ENCODE measurements at regions not wholly inside any gene's neighbourhood (a gene's known extent, or its start where the extent isn't known, plus 50 kb on each side); places are given as distances from the start of the nearest gene placed in this dataset.

GRCh38 chr2:207252416-207252815 is 86.7 kb upstream of the KLF7 start:
- H3K27ac ChIP-seq (ENCODE audit: low read depth, low read length), result no peak overlapping the region
- no peak overlapping the region for H3K4me2 ChIP-seq (ENCODE audit: low read depth, low read length, poor library complexity, severe bottlenecking)
- no peaks in the 10 kb centered on the region for H3K9me2 ChIP-seq (replicated peaks; ENCODE audit: insufficient read depth, low read length)
- no peak overlapping the region for H3K9ac ChIP-seq (ENCODE audit: low read length)
- no peak overlapping the region for H3K4me3 ChIP-seq (ENCODE audit: insufficient read depth, low read length, poor library complexity, severe bottlenecking)
- no peak overlapping the region for H2AFZ ChIP-seq (ENCODE audit: low read depth, low read length, severe bottlenecking)
- no peaks in the 10 kb centered on the region for H3K27me3 ChIP-seq (ENCODE audit: low read length)
- TF ChIP-seq CTCF (IDR thresholded peaks at IDR 0.05; ENCODE audit: insufficient read depth, low read length, poor library complexity, severe bottlenecking), result no peak
- TF ChIP-seq EZH2phosphoT487 (conservative IDR thresholded peaks at IDR 0.05; ENCODE audit: low read length), result no peak
- no peaks in the 10 kb centered on the region for H3K9me3 ChIP-seq (ENCODE audit: insufficient read depth, low read length)
- H3K36me3 ChIP-seq (ENCODE audit: low read length), result no peaks in the 10 kb centered on the region
- no peaks in the 10 kb centered on the region for H3K79me2 ChIP-seq (ENCODE audit: insufficient read depth, low read length)
- H4K20me1 ChIP-seq (ENCODE audit: low read depth, low read length), result no peaks in the 10 kb centered on the region
- H3F3A ChIP-seq (ENCODE audit: insufficient read depth), result no peaks in the 10 kb centered on the region

DNA sequence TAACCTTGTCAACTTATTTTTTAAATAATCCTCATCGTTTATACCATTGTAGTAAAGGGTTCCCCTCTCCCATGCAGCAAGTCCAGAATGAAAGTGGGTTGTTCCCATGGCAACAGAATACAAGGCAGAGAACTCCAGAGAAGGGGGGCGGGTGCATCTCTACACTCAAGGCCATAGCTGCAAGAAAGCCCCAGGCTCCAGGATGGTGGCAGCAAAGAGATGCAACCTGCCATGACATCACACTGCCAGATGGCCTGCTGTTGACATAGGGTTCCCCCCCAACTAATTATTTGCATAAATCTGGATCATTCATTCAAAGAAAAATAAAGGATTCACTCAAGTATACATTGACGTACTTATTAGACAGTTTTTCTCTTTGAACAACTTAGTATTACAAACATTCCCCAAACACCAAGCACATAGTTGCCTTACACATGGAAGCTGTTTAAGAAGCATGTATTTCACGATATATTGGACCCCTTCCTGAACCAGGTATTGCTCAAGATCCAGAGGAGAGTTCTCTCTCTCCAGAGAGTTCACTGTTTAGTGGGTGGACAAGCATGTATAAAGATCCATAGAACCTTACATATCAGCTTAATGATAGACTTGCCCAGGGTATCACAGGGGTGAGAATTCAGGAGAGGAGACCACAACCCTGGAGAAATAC is 87.4 kb upstream of the KLF7 start:
- Histone ChIP-seq H3F3A (ENCODE audit: insufficient read depth) (no peaks in the 10 kb centered on the region), H3K79me2 (ENCODE audit: insufficient read depth, low read length) (no peaks in the 10 kb centered on the region), H3K27me3 (ENCODE audit: low read length) (no peaks in the 10 kb centered on the region), H3K4me2 (ENCODE audit: low read depth, low read length, poor library complexity, severe bottlenecking) (no peak overlapping the region), H3K4me3 (ENCODE audit: insufficient read depth, low read length, poor library complexity, severe bottlenecking) (no peak overlapping the region), H3K9ac (ENCODE audit: low read length) (no peak overlapping the region), H2AFZ (ENCODE audit: low read depth, low read length, severe bottlenecking) (no peak overlapping the region), H3K27ac (ENCODE audit: low read depth, low read length) (no peak overlapping the region), H3K9me2 (replicated peaks; ENCODE audit: insufficient read depth, low read length) (no peaks in the 10 kb centered on the region), H3K9me3 (ENCODE audit: insufficient read depth, low read length) (no peaks in the 10 kb centered on the region), H3K36me3 (ENCODE audit: low read length) (no peaks in the 10 kb centered on the region), H4K20me1 (ENCODE audit: low read depth, low read length) (no peaks in the 10 kb centered on the region)
- TF ChIP-seq EZH2phosphoT487 (conservative IDR thresholded peaks at IDR 0.05; ENCODE audit: low read length) (no peak), CTCF (IDR thresholded peaks at IDR 0.05; ENCODE audit: insufficient read depth, low read length, poor library complexity, severe bottlenecking) (no peak)

GRCh38 chr2:207253666-207254345 is 88.1 kb upstream of the KLF7 start:
- Histone ChIP-seq H3K27me3 (ENCODE audit: low read length) (no peaks in the 10 kb centered on the region), H3K36me3 (ENCODE audit: low read length) (no peaks in the 10 kb centered on the region), H3K9ac (ENCODE audit: low read length) (no peak overlapping the region), H3K9me2 (replicated peaks; ENCODE audit: insufficient read depth, low read length) (no peaks in the 10 kb centered on the region), H3K4me3 (ENCODE audit: insufficient read depth, low read length, poor library complexity, severe bottlenecking) (no peak overlapping the region), H2AFZ (ENCODE audit: low read depth, low read length, severe bottlenecking) (no peak overlapping the region), H4K20me1 (ENCODE audit: low read depth, low read length) (no peaks in the 10 kb centered on the region), H3K79me2 (ENCODE audit: insufficient read depth, low read length) (no peaks in the 10 kb centered on the region), H3K4me2 (ENCODE audit: low read depth, low read length, poor library complexity, severe bottlenecking) (no peak overlapping the region), H3K27ac (ENCODE audit: low read depth, low read length) (no peak overlapping the region), H3K9me3 (ENCODE audit: insufficient read depth, low read length) (no peaks in the 10 kb centered on the region), H3F3A (ENCODE audit: insufficient read depth) (no peaks in the 10 kb centered on the region)
- no peak for TF ChIP-seq EZH2phosphoT487 (conservative IDR thresholded peaks at IDR 0.05; ENCODE audit: low read length)
- TF ChIP-seq CTCF (IDR thresholded peaks at IDR 0.05; ENCODE audit: insufficient read depth, low read length, poor library complexity, severe bottlenecking), result no peak

Measured in SU-DHL-6 (cell line).